GM19395 (cell line): ENCODE measurements at regions not wholly inside any gene's neighbourhood (a gene's known extent, or its start where the extent isn't known, plus 50 kb on each side); places are given as distances from the start of the nearest gene placed in this dataset.
"Not testable (repeated sequence)": the region's sequence is repeated elsewhere in the genome, so short reads cannot be mapped to it uniquely, and the experiment has no call there.

ENCODE experiments used
- ATAC-seq: cut with Tn5 transposase; IDR thresholded peaks from one replicate; pipeline ENCODE4 v1.9.1; 2021; ENCODE audit warnings: mild to moderate bottlenecking, moderate library complexity; ENCODE audit not compliant: unreplicated experiment

GRCh38 chr11:115610908-115611307 is 106.7 kb upstream of the CADM1 start:
- ATAC-seq: no peak

GRCh38 chr11:115610234-115610633 is 106.0 kb upstream of the CADM1 start:
- not testable (repeated sequence) for ATAC-seq

GRCh38 chr11:115608976-115609375 is 104.8 kb upstream of the CADM1 start:
- ATAC-seq: no peak

- ATAC-seq: no peak
Observed at GRCh38 chr11:115607621-115608221, 103.5 kb upstream of the CADM1 start.

GRCh38 chr11:115606498-115607220 is 102.4 kb upstream of the CADM1 start:
- ATAC-seq: no peak

GRCh38 chr11:115605871-115606497 is 101.8 kb upstream of the CADM1 start:
- no peak for ATAC-seq

- not testable (repeated sequence) for ATAC-seq
Observed at GRCh38 chr11:115605397-115605796, 101.2 kb upstream of the CADM1 start.

GRCh38 chr11:115599125-115599524 is 94.9 kb upstream of the CADM1 start:
- no peak for ATAC-seq

GRCh38 chr11:115598257-115598901 is 94.2 kb upstream of the CADM1 start:
- no peak for ATAC-seq

GRCh38 chr11:115591380-115591779 is 87.2 kb upstream of the CADM1 start:
- ATAC-seq: no peak

- ATAC-seq: no peak
Observed at GRCh38 chr11:115590254-115590653, 86.0 kb upstream of the CADM1 start.

GRCh38 chr11:115587718-115588342 is 83.6 kb upstream of the CADM1 start:
- no peak for ATAC-seq

- no peak for ATAC-seq
Observed at GRCh38 chr11:115585361-115586024, 81.3 kb upstream of the CADM1 start.

- no peak for ATAC-seq
Observed at GRCh38 chr11:115581871-115582639, 77.8 kb upstream of the CADM1 start.

- ATAC-seq: no peak
Observed at GRCh38 chr11:115580927-115581680, 76.9 kb upstream of the CADM1 start.

GRCh38 chr11:115580416-115580815 is 76.2 kb upstream of the CADM1 start:
- no peak for ATAC-seq

GRCh38 chr11:115579181-115579825 is 75.1 kb upstream of the CADM1 start:
- ATAC-seq: no peak

GRCh38 chr11:115578275-115578674 is 74.1 kb upstream of the CADM1 start:
- no peak for ATAC-seq

- no peak for ATAC-seq
Observed at GRCh38 chr11:115577701-115578100, 73.5 kb upstream of the CADM1 start.
